Astrocyte of the spinal cord (primary cell): ENCODE measurements at regions not wholly inside any gene's neighbourhood (a gene's known extent, or its start where the extent isn't known, plus 50 kb on each side); places are given as distances from the start of the nearest gene placed in this dataset.

Experiments used
- DNase-seq: peaks from one replicate; pipeline ENCODE4 v3.0.0; 2011; ENCODE audit warnings: low read depth, low spot score
- H3K4me3 ChIP-seq: 2 replicates; pipeline ENCODE4 v1.5.1; 2011; ENCODE audit warnings: low read depth, mild to moderate bottlenecking, low read length, moderate library complexity
- CTCF ChIP-seq: IDR thresholded peaks from 2 replicates; pipeline ENCODE4 v1.5.1; 2012; ENCODE audit warnings: low read depth, mild to moderate bottlenecking, low read length, inconsistent platforms
- in situ Hi-C: cut with HindIII; loops from 2 replicates; pipeline ENCODE4 v1.10.0; 2017; ENCODE audit warnings: low sequenced_read_pairs

- DNase-seq, result no peak
- no peak for TF ChIP-seq CTCF
- no peak overlapping the region for H3K4me3 ChIP-seq
- in situ Hi-C loops, result no loop called here
Observed at GRCh38 chr10:44684661-44685060, 226.5 kb upstream of the TMEM72 start.

GRCh38 chr10:44685220-44685619 lies 225.9 kb upstream of the TMEM72 start:
- no peak overlapping the region for H3K4me3 ChIP-seq
- DNase-seq, result no peak
- TF ChIP-seq CTCF, result no peak
- in situ Hi-C loops, result no loop called here

DNA sequence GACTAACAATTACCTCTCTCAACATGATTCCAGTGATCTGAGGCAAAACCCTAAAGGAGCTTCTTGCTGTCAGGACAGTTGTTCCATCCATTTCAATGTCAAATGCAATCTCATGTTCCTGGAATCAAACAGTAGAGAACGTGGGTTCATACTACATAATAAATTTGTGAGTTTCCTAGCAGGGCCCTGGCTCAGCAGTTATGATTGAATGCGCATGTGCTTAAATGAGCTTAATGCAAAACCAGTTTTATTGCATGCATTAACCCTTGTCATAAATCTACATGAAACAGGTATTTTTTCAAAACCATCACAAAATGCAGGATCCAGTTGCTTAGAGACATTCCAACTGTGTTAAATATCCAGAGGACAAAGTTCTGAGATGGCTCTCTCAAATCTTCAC lies 225.4 kb upstream of the TMEM72 start:
- TF ChIP-seq CTCF, result no peak
- in situ Hi-C loops, result no loop called here
- H3K4me3 ChIP-seq, result no peak overlapping the region
- DNase-seq, result no peak

GRCh38 chr10:44689368-44689767 lies 221.8 kb upstream of the TMEM72 start:
- DNase-seq, result no peak
- in situ Hi-C loops, result no loop called here
- TF ChIP-seq CTCF, result peak; percentile 35
- H3K4me3 ChIP-seq, result no peak overlapping the region

DNA sequence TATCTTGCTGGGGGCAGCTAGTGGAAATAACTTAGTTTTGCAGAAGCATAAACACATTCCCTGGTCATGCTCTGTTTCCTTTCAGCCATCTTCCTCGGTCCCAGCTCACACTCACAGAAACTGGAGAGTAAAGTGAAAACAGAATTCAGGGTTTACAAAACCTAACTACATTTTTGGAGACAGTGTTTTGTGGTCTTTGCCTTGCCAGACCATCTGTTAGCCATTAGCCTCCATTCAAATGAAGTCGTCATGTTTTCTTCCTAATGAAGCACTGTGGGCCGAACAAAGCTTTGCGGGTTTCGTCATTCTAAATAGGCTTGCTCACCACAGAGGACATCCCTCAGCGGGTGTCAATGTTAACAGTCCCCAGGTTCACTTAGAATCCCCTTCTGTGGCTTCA lies 214.6 kb upstream of the TMEM72 start:
- in situ Hi-C loops, result no loop called here
- no peak overlapping the region for H3K4me3 ChIP-seq
- peak; percentile 89 for DNase-seq
- TF ChIP-seq CTCF, result no peak

DNA sequence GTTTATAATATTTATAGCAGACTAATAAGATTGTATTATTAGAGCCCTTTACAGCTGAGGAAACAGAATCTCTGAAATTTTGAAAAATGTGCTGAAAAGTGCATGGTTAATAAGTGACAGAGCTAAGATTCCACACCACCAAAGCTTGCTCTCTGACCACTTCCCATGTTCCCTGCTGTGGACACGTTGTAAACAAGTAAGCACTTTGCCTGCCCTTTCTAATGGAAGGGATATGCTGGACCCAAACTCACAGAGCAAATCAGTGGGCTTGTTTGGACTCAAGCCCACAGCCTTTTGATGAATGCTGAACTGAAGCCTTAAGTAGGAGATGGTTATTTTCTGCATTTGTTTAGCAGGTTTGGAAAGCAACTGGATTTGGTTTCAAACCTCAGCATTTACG lies 214.0 kb upstream of the TMEM72 start:
- no peak for TF ChIP-seq CTCF
- in situ Hi-C loops, result no loop called here
- peak; percentile 73 for DNase-seq
- no peak overlapping the region for H3K4me3 ChIP-seq

- no peak for DNase-seq
- no peak for TF ChIP-seq CTCF
Observed at GRCh38 chr10:44702531-44702930, 208.6 kb upstream of the TMEM72 start.

More at GRCh38 chr10:44702531-44702930, 208.6 kb upstream of the TMEM72 start:
- no peak overlapping the region for H3K4me3 ChIP-seq
- in situ Hi-C loops, result no loop called here
